ENCODE measurements at regions not wholly inside any gene's neighbourhood (a gene's known extent, or its start where the extent isn't known, plus 50 kb on each side); places are given as distances from the start of the nearest gene placed in this dataset.
A peak's percentile ranks its signal among the peaks of the same experiment; 100 is the strongest.
"Not testable (repeated sequence)": the region's sequence is repeated elsewhere in the genome, so short reads cannot be mapped to it uniquely, and the experiment has no call there.

GRCh38 chr6:74408844-74409243 lies 712.8 kb downstream of the CD109 start:
- DNase-seq (ENCODE audit: low read depth), result no peak

- DNase-seq (ENCODE audit: low read depth), result no peak
Measured at GRCh38 chr6:74404366-74404765, 708.4 kb downstream of the CD109 start.

GRCh38 chr6:74402781-74403180 lies 706.8 kb downstream of the CD109 start:
- no peak for DNase-seq (ENCODE audit: low read depth)

- DNase-seq (ENCODE audit: low read depth), result not testable (repeated sequence)
Measured at GRCh38 chr6:74378437-74378836, 682.4 kb downstream of the CD109 start.

- peak; percentile 75 for DNase-seq (ENCODE audit: low read depth)
Measured at GRCh38 chr6:74369556-74369993, 673.6 kb downstream of the CD109 start.

GRCh38 chr6:74368746-74369145 lies 672.7 kb downstream of the CD109 start:
- DNase-seq (ENCODE audit: low read depth), result no peak

GRCh38 chr6:74366634-74367033 lies 670.6 kb downstream of the CD109 start:
- DNase-seq (ENCODE audit: low read depth), result no peak

- DNase-seq (ENCODE audit: low read depth), result no peak
Measured at GRCh38 chr6:74362391-74362790, 666.4 kb downstream of the CD109 start.

GRCh38 chr6:74357321-74357720 lies 661.3 kb downstream of the CD109 start:
- DNase-seq (ENCODE audit: low read depth), result no peak

- DNase-seq (ENCODE audit: low read depth), result no peak
Measured at GRCh38 chr6:74356391-74356790, 660.4 kb downstream of the CD109 start.

- no peak for DNase-seq (ENCODE audit: low read depth)
Measured at GRCh38 chr6:74346936-74347535, 651.0 kb downstream of the CD109 start.

- DNase-seq (ENCODE audit: low read depth), result no peak
Measured at GRCh38 chr6:74343804-74344203, 647.8 kb downstream of the CD109 start.

- DNase-seq (ENCODE audit: low read depth), result not testable (repeated sequence)
Measured at GRCh38 chr6:74343321-74343720, 647.3 kb downstream of the CD109 start.

GRCh38 chr6:74334722-74335121 lies 638.7 kb downstream of the CD109 start:
- DNase-seq (ENCODE audit: low read depth), result no peak

- no peak for DNase-seq (ENCODE audit: low read depth)
Measured at GRCh38 chr6:74333406-74333805, 637.4 kb downstream of the CD109 start.

GRCh38 chr6:74320715-74321114 lies 624.7 kb downstream of the CD109 start:
- no peak for DNase-seq (ENCODE audit: low read depth)

- DNase-seq (ENCODE audit: low read depth), result no peak
Measured at GRCh38 chr6:74320074-74320473, 624.1 kb downstream of the CD109 start.

GRCh38 chr6:74319292-74319691 lies 623.3 kb downstream of the CD109 start:
- DNase-seq (ENCODE audit: low read depth), result no peak

GRCh38 chr6:74318738-74319137 lies 622.7 kb downstream of the CD109 start:
- DNase-seq (ENCODE audit: low read depth), result no peak

GRCh38 chr6:74312081-74312480 lies 616.1 kb downstream of the CD109 start:
- DNase-seq (ENCODE audit: low read depth), result no peak

- no peak for DNase-seq (ENCODE audit: low read depth)
Measured at GRCh38 chr6:74311431-74311830, 615.4 kb downstream of the CD109 start.

- peak; percentile 68 for DNase-seq (ENCODE audit: low read depth)
Measured at GRCh38 chr6:74289884-74290283, 593.9 kb downstream of the CD109 start.

- DNase-seq (ENCODE audit: low read depth), result no peak
Measured at GRCh38 chr6:74287932-74288331, 591.9 kb downstream of the CD109 start.

GRCh38 chr6:74287441-74287840 lies 591.4 kb downstream of the CD109 start:
- DNase-seq (ENCODE audit: low read depth), result no peak

GRCh38 chr6:74284284-74284683 lies 588.3 kb downstream of the CD109 start:
- DNase-seq (ENCODE audit: low read depth), result no peak

Data from HS-5 (cell line).